Fibroblast of upper back skin (primary cell): ENCODE measurements at regions not wholly inside any gene's neighbourhood (a gene's known extent, or its start where the extent isn't known, plus 50 kb on each side); places are given as distances from the start of the nearest gene placed in this dataset.

ENCODE experiments used
- DNase-seq: peaks from one replicate; pipeline ENCODE4 v3.0.0-alpha.2; 2013

- DNase-seq = no peak
Measured at GRCh38 chr6:130314271-130314670, 51.5 kb upstream of the TMEM200A start.

- DNase-seq = no peak
Measured at GRCh38 chr6:130313206-130313605, 52.6 kb upstream of the TMEM200A start.

DNA sequence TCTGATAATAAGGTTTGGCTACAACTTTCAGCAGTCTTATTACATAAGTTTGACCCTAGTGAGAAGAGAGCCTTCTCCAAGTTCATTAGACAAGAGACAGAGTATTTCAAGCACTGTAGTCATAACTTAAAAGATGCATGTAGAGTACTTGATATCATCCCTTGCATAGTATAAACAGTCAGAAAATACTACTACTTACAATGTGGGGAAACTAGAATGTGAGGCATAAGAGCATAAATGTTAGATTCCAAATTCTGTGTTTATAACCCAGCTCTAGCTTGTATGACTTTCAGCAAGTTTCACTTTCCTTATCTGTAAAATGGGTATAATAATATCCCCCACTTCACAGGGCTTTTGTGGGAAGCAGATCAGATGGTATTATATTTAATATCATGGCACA, 56.8 kb upstream of the TMEM200A start:
- no peak for DNase-seq

DNA sequence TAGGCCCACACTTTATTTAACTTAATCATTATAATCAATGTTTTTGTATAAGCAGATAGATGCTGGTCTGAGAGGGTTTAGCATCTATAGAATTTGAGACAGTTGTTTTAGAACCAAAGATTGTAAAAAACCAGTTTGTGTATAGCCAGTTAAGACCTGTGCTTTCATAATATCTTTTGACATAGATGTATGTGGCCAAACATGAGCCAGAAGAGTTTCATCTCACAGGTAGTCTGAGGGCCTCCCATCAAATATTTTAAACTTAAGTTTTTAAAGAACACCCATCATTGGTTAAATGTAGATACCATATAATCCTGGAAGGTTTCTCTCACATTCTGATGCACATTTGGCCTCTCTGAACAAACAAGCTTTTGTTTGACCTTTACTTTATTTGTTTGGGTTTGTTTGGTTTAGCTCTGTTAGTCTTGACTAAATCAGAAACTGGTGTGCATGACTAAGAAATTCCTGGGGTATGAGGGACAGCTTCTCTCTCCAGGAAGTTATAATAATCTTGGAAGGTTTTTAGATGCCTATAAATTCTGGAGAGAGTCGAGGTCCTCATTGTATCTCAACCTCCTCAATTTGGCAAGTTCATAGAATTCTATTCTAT, 58.0 kb upstream of the TMEM200A start:
- peak; percentile 74 for DNase-seq

- DNase-seq = peak; percentile 14
Measured at GRCh38 chr6:130306377-130306776, 59.4 kb upstream of the TMEM200A start.

DNA sequence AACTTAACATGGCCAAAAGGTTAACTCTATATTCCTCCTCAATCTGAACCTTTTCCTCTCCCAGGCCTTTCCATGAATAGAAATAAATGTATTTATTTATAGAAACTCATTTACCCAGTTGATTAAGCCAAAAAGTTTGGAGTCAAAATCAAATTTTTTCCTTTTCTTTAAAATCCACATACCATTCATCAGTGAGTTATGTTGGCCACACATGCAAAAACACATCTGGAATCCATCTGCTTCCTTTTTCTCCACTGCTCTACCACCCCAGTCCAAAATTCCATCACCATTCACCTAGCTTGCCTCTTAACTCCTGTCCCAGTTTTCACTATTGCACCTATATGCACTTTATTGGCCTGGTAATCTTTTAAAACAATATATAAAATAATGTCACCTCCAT, 62.4 kb upstream of the TMEM200A start:
- DNase-seq = peak; percentile 86

DNA sequence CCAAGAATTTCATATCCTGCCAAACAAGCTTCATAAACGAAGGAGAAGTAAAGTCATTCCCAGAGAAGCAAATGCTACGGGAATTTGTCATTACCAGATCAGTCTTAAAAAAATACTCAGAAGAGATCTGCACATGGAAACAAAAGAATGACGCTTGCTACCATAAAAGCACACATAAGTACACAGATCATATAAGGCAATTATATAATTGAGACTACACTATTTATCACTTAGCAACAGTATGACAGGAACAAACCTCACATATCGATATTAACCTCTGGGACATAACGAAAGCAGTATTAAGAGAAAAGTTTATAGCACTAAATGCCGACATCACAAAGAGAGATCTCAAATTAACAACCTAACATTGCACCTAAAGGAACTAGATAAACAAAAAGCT, 67.6 kb upstream of the TMEM200A start:
- DNase-seq = no peak

- no peak for DNase-seq
Measured at GRCh38 chr6:130296854-130297253, 69.0 kb upstream of the TMEM200A start.

DNA sequence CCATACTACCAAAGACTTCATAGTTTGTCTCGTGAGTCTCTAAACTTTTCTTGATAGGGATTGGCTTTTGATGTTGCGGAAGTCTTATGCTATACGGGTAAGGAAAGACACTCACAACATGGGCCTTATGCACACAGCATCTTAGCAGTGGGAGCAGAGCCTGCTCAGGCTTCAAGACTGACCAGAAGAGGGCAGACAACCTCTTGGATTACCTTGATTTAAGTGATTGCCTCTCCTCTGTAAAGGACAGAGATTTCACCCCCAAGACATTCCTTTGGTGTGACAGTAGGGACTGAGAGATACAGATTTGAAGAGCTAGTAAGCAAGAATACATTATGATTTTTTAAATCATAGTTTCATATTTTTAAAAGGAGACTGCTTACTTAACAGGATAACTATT, 71.0 kb upstream of the SAMD3 start:
- DNase-seq = peak; percentile 76

DNA sequence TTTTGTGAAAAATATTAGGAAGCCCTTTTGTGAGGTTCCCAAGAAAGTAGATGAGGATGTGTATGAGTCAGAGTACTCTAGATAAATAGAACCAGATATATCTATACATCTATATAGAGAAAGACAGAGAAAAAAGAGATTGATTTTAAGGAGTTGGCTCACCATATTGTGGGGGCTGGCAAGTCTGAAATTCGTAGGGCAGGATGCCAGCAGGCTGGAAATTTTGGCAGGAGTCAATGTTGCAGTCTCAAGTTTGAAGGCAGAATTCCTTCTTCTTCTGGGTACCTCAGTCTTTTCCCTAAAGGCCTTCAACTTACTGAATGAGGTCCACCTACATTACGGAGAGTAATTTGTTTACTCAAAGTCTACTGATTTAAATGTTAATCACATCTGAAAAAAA, 65.3 kb upstream of the SAMD3 start:
- DNase-seq = peak; percentile 43

DNA sequence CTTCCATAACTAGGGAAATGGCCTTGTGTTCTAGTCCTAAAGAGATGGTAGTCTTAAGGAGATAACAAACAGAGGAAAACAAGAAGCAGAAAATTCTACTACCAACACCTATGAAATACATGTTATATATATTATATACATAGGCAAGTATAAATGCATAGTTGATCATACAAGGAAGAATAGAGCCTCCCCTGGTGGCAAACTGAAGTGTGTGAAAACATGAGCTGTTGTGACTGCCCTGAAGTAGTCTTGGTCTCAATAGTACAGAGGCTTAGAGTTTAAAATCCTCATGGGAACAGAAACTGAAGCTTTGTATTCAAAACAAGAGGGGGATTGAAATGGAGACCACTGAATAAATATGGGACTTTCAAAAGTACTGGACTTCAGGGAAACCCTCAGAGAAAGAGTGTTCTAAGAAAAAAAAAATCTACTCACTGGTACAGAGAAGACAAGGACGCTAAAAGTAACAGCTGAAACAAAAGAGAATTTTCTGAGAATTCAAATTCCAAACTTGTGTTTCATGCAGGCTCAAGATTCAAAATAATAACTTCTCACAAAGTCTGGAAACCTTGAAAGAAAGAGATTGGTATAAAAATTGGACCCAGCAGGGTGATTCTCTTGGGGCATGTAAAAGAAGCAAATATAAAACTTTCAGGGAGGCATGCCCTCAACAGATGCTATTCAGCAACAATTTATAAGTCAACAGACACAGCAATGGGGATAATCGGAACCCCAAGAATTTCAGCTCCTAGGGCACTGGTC, 59.7 kb upstream of the SAMD3 start:
- peak; percentile 60 for DNase-seq

- no peak for DNase-seq
Measured at GRCh38 chr6:130276507-130276906, 53.8 kb upstream of the SAMD3 start.

- no peak for DNase-seq
Measured at GRCh38 chr6:130274007-130274406, 51.3 kb upstream of the SAMD3 start.
